K562 (cell line): ENCODE measurements at regions not wholly inside any gene's neighbourhood (a gene's known extent, or its start where the extent isn't known, plus 50 kb on each side); places are given as distances from the start of the nearest gene placed in this dataset.

ENCODE experiments used
- ATAC-seq: fragments of 200-7000 bp; cut with Tn5 transposase; 3 replicates; pipeline ENCODE4 v1.9.1; 2020; ENCODE audit warnings: moderate library complexity
- BruUV-seq: library from RNA; stranded (reverse); fragments of 400-500 nt; replicated peaks from 2 replicates; lab custom pipeline; 2021; lab: Mats Ljungman, UMichigan
- CTCF ChIA-PET: fragments of 300-600 bp; formaldehyde crosslinking; extraction: SDS; loops from one replicate; lab custom pipeline; 2021; ENCODE audit warnings: low intra/inter-chr PET ratio; lab: Yijun Ruan, JAX
- POLR2A ChIA-PET: fragments of 300-600, 350-650 bp; sonication (Branson Sonifier 250); formaldehyde crosslinking; extraction: SDS; loops from one replicate; lab custom pipeline; 2021; ENCODE audit warnings: antibody characterized with exemption, inconsistent platforms; lab: Yijun Ruan, JAX
- DNase-seq, 4 experiments: peaks; one replicate each; pipeline versions ENCODE4 v3.0.0 to v3.0.0-alpha.2; 2011 to 2018; ENCODE audit warnings: low spot score in 3 of 4, mixed read lengths in 3 of 4; ENCODE audit errors: extremely low read depth in 1 of 4
- FAIRE-seq: peaks from 2 replicates; lab custom pipeline; 2011; peaks lifted over from hg19 to GRCh38; lab: Jason Lieb, UNC
- H2AFZ ChIP-seq: 2 replicates; pipeline ENCODE4 v1.6.0; 2011; ENCODE audit warnings: low read depth, low read length, control low read depth, inconsistent platforms
- H3K27ac ChIP-seq: fragments of 200-600 bp; 3 replicates; pipeline ENCODE4 v1.8.0; 2011; ENCODE audit warnings: low read depth, mild to moderate bottlenecking, control low read depth, inconsistent platforms, low read length, moderate library complexity, mixed read lengths; ENCODE audit errors: extremely low read depth
- H3K27me3 ChIP-seq, 2 experiments: fragments of 300-600 bp in 1 of 2; 2 replicates in 1 of 2; 3 replicates in 1 of 2; pipeline versions ENCODE4 v1.6.0 to v1.8.0; 2011; ENCODE audit warnings: inconsistent platforms in 2 of 2, low read length in 2 of 2, mild to moderate bottlenecking in 1 of 2, mixed read lengths in 1 of 2, moderate library complexity in 1 of 2; ENCODE audit not compliant: control insufficient read depth in 2 of 2, insufficient read depth in 2 of 2
- H3K36me3 ChIP-seq: fragments of 300-600 bp; 3 replicates; pipeline ENCODE4 v1.8.0; 2011; ENCODE audit warnings: mild to moderate bottlenecking, low read length, inconsistent platforms; ENCODE audit not compliant: control insufficient read depth, insufficient read depth
- H3K4me1 ChIP-seq, 2 experiments: fragments of 200-600 bp in 1 of 2; replicated peaks in 1 of 2; 2 replicates in 1 of 2; 3 replicates in 1 of 2; pipeline versions ENCODE4 v1.5.1 to v1.8.0; 2011; ENCODE audit warnings: inconsistent platforms in 2 of 2, low read length in 2 of 2, mild to moderate bottlenecking in 1 of 2, mixed read lengths in 1 of 2, moderate library complexity in 1 of 2; ENCODE audit not compliant: control insufficient read depth in 2 of 2, insufficient read depth in 2 of 2
- H3K4me2 ChIP-seq: 2 replicates; pipeline ENCODE4 v1.6.1; 2011; ENCODE audit warnings: low read length, control low read depth, inconsistent platforms, mixed read lengths; ENCODE audit not compliant: insufficient read depth
- H3K4me3 ChIP-seq: fragments of 200-600 bp; sonication (generic), shearing (Covaris generic); 2 replicates; pipeline ENCODE4 v1.5.1; 2016; ENCODE audit warnings: control low read depth, inconsistent platforms
- H3K79me2 ChIP-seq: fragments of 200-600 bp; 3 replicates; pipeline ENCODE4 v1.8.0; 2011; ENCODE audit warnings: low read length, inconsistent platforms; ENCODE audit not compliant: control insufficient read depth, insufficient read depth
- H3K9ac ChIP-seq, 2 experiments: 2 replicates each; pipeline versions ENCODE4 v1.6.0 to v1.6.1; 2011; ENCODE audit warnings: low read depth in 2 of 2, low read length in 2 of 2, control low read depth in 1 of 2, inconsistent platforms in 1 of 2, mild to moderate bottlenecking in 1 of 2, mixed read lengths in 1 of 2; ENCODE audit not compliant: insufficient read depth in 1 of 2
- H3K9me1 ChIP-seq: one replicate; pipeline ENCODE4 v1.6.0; 2011; ENCODE audit warnings: inconsistent platforms, mild to moderate bottlenecking, low read length, moderate library complexity; ENCODE audit not compliant: control insufficient read depth, insufficient read depth
- H3K9me3 ChIP-seq: replicated peaks from 2 replicates; pipeline ENCODE4 v1.5.1; 2011; ENCODE audit warnings: low read depth, low read length, inconsistent platforms; ENCODE audit not compliant: control insufficient read depth, insufficient read depth
- H4K20me1 ChIP-seq: replicated peaks from 2 replicates; pipeline ENCODE4 v1.6.1; 2011; ENCODE audit warnings: low read length, inconsistent platforms, mixed read lengths; ENCODE audit not compliant: control insufficient read depth, insufficient read depth
- BHLHE40 ChIP-seq: IDR thresholded peaks from 2 replicates; pipeline ENCODE4 v1.6.1; 2011; ENCODE audit warnings: low read length, improper control_type of control experiment
- BRD9 ChIP-seq: fragments of 450-650 bp; IDR thresholded peaks from 2 replicates; pipeline ENCODE4 v1.6.1; 2018; ENCODE audit warnings: low read depth; ENCODE audit not compliant: partially characterized antibody
- DMBX1 ChIP-seq: fragments of 250-450 bp; sonication (Bioruptor Pico); IDR thresholded peaks from 2 replicates; pipeline ENCODE4 v1.8.0; 2022; ENCODE audit warnings: inconsistent platforms, mild to moderate bottlenecking, moderate library complexity, borderline replicate concordance
- GABPA ChIP-seq: fragments of 200-800 bp; sonication (Bioruptor generic); conservative IDR thresholded peaks from 2 replicates; pipeline ENCODE4 v1.6.1; 2016; ENCODE audit warnings: low read depth, missing genetic modification characterization, missing compliant biosample characterization
- HINFP ChIP-seq: fragments of 450-650 bp; conservative IDR thresholded peaks from 2 replicates; pipeline ENCODE4 v1.6.1; 2016; ENCODE audit warnings: missing genetic modification characterization, low read depth, mild to moderate bottlenecking, control low read depth, missing compliant biosample characterization
- NEUROD1 ChIP-seq: fragments of 150-350 bp; IDR thresholded peaks from 2 replicates; pipeline ENCODE4 v1.6.1; 2014; ENCODE audit warnings: borderline replicate concordance, low read length, low read depth; ENCODE audit not compliant: partially characterized antibody
- SMAD4 ChIP-seq: fragments of 250-450 bp; sonication (Bioruptor Pico); conservative IDR thresholded peaks from 2 replicates; pipeline ENCODE4 v1.8.0; 2021; ENCODE audit warnings: inconsistent platforms, mild to moderate bottlenecking, moderate library complexity
- TFE3 ChIP-seq: fragments of 450-650 bp; formaldehyde crosslinking; IDR thresholded peaks from 2 replicates; pipeline ENCODE4 v1.4.0; 2020; ENCODE audit warnings: mild to moderate bottlenecking, mixed read lengths
- THAP12 ChIP-seq: fragments of 250-450 bp; sonication (Bioruptor Pico); IDR thresholded peaks from 2 replicates; pipeline ENCODE4 v1.9.0; 2021; ENCODE audit warnings: mild to moderate bottlenecking, inconsistent platforms
- ZBTB17 ChIP-seq: fragments of 450-650 bp; formaldehyde crosslinking; IDR thresholded peaks from 2 replicates; pipeline ENCODE4 v1.4.0; 2020; ENCODE audit warnings: mild to moderate bottlenecking
- ZNF212 ChIP-seq: fragments of 450-650 bp; formaldehyde crosslinking; IDR thresholded peaks from 2 replicates; pipeline ENCODE4 v1.4.0; 2020; ENCODE audit warnings: mild to moderate bottlenecking
- WGBS: fragments of 100-300 bp; shearing (Covaris generic); methylation state at CpG from one replicate; pipeline ENCODE4 v1.1.6; 2016; ENCODE audit warnings: low coverage, mixed read lengths; ENCODE audit not compliant: insufficient coverage; ENCODE audit errors: missing lambda C conversion rate; 5-methylcytosine and 5-hydroxymethylcytosine counted together
- in situ Hi-C: fragments of 300-500 bp; cut with MboI; formaldehyde crosslinking; loops from 4 replicates; pipeline ENCODE4 v1.15.0; 2018; ENCODE audit warnings: inconsistent platforms, mixed read lengths
- intact Hi-C: fragments of 100-400 bp; cut with micrococcal nuclease; formaldehyde crosslinking; loops from 2 replicates; pipeline ENCODE4 v1.14.2; 2022

GRCh38 chr7:54813398-54813797 lies 54.4 kb upstream of the SEC61G start:
- H3K4me3 ChIP-seq = no peak overlapping the region
- in situ Hi-C loops (no loop called here), intact Hi-C loops (no loop called here)
- no peak for FAIRE-seq
- BruUV-seq = no TSS peak
- H3K4me2 ChIP-seq = no peak overlapping the region
- no peak for DNase-seq
- no peaks in the 10 kb centered on the region for H3K9me1 ChIP-seq
- TF ChIP-seq THAP12 (CRISPR knock-in tag) (no peak), GABPA (tag) (no peak), SMAD4 (CRISPR knock-in tag) (no peak), ZNF212 (no peak), TFE3 (CRISPR knock-in tag) (no peak), ZBTB17 (CRISPR knock-in tag) (no peak), DMBX1 (CRISPR knock-in tag) (no peak), NEUROD1 (no peak), BHLHE40 (no peak), BRD9 (no peak), HINFP (tag) (no peak)
- H3K27ac ChIP-seq = no peak overlapping the region
- no peaks in the 10 kb centered on the region for H3K36me3 ChIP-seq
- no peak overlapping the region for H3K9ac ChIP-seq
- no peaks in the 10 kb centered on the region for H3K4me1 ChIP-seq
- ChIA-PET POLR2A (no interaction called here), CTCF (no interaction called here)
- H2AFZ ChIP-seq = no peak overlapping the region
- no peaks in the 10 kb centered on the region for H4K20me1 ChIP-seq
- 2% methylated on average over 6 of the region's 6 CpGs for WGBS
- no peaks in the 10 kb centered on the region; a peak in 1 of 5 replicates for H3K27me3 ChIP-seq
- no peak for ATAC-seq
- H3K79me2 ChIP-seq = no peaks in the 10 kb centered on the region
- no peaks in the 10 kb centered on the region for H3K9me3 ChIP-seq
